Activated naive CD4-positive, alpha-beta T cell treated with anti-CD3 and anti-CD28 coated beads, Interleukin-2, amount 50 U/mL, for 72 hours (primary cell): ENCODE measurements at regions not wholly inside any gene's neighbourhood (a gene's known extent, or its start where the extent isn't known, plus 50 kb on each side); places are given as distances from the start of the nearest gene placed in this dataset.
"Not testable (repeated sequence)": the region's sequence is repeated elsewhere in the genome, so short reads cannot be mapped to it uniquely, and the experiment has no call there.

Source experiments
- ATAC-seq, 2 donors: fragments of 150-1000 bp; cut with Tn5 transposase; 2 replicates each; pipeline ENCODE4 v1.10.0; 2021; ENCODE audit warnings: mild to moderate bottlenecking in 2 of 2, moderate library complexity in 2 of 2
- DNase-seq, 2 donors: peaks; one replicate each; pipeline ENCODE4 v3.0.0; 2021 to 2022; ENCODE audit warnings: low spot score in 2 of 2
- H3K27ac Mint-ChIP-seq, 2 donors: one replicate each; pipeline ENCODE4 v1.8.0; 2022; ENCODE audit warnings: mild to moderate bottlenecking in 2 of 2, mixed read lengths in 2 of 2
- H3K36me3 Mint-ChIP-seq, 2 donors: one replicate each; pipeline ENCODE4 v1.8.0; 2022; ENCODE audit warnings: mixed read lengths in 2 of 2
- H3K9me3 Mint-ChIP-seq, 2 donors: one replicate each; pipeline ENCODE4 v1.8.0; 2022; ENCODE audit warnings: mixed read lengths in 2 of 2

DNA sequence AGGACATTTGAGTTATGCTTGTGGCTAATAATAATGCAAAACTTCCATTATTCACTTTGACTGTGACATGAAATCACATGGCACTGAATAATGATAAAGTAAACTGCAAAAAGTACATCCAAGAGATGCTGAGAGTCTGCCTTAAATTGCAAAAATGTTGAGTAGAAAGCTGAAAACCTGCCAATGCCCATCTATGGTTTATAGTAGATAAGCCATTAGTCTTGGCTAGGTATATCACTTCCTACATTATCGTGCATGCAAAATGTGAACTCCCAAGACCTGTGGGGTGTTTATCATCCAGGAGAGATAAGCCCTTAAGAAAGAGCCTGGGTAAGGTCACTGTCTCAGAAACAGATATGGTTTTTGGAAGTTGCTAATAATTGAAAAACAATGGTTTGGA lies 208.7 kb upstream of the DPYD start:
- peaks cover 0 to 5% of the 10 kb centered on the region in 2 donors for H3K9me3 Mint-ChIP-seq
- DNase-seq: no peak
- ATAC-seq: no peak
- no peaks in the 10 kb centered on the region for H3K36me3 Mint-ChIP-seq
- H3K27ac Mint-ChIP-seq: no peak overlapping the region

DNA sequence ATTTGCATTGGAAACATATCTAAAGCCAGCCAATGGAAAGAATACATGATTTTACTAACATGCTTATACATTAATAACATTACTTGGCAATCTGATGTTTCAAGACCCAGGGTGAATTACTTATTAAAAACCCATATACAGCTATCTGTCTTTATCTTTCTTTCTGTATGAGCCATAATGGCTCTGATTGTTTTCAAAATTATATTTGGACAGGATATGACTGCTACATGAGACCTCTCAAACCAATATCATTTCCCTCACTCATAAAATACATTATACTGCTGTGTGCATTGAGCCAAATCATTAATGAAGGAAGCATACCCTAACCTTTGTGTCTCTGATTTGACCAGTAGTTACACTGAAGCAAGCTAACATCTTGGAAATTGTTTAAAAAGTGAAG lies 205.9 kb upstream of the DPYD start:
- no peak for DNase-seq
- no peaks in the 10 kb centered on the region for H3K9me3 Mint-ChIP-seq
- no peak for ATAC-seq
- no peaks in the 10 kb centered on the region for H3K36me3 Mint-ChIP-seq
- no peak overlapping the region for H3K27ac Mint-ChIP-seq

DNA sequence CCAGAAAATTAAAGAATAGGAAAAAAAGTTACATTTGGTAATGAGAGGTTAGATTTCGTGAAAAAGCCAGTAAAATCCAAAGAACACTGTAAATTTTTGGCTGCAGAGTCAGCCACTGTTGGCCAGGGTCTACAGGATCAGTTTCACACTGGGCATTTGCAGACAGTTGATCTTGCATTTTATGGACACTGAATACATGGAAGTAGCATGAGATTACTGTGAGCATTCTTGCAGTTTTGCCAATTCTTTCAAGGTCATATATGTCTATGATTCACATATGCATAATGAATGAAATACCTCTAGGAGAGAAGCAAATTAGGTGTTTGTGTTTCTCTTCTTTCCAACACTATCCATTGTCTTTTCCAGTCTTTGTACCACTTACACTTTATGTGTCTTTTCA lies 200.8 kb upstream of the DPYD start:
- no peak for ATAC-seq
- no peak for DNase-seq
- H3K36me3 Mint-ChIP-seq: no peaks in the 10 kb centered on the region
- H3K9me3 Mint-ChIP-seq: no peaks in the 10 kb centered on the region
- H3K27ac Mint-ChIP-seq: no peak overlapping the region

DNA sequence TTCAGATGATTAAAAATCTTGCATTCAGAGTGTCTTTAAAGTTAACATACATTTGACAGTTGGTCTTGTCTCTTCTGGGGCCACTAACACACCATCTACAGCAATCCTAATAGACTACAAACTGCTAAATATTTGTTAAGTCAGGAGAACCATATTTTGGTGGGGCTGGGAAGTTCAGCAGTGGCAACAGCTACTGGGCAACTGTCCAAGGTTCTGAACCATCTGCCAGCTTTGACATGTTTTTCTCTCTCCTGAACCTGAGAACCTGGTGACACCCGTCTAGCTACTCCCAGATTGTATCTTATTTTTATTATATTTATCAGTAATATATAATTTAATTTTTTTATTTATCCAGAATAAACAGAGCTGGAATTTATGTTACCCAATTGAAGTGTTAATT lies 199.0 kb upstream of the DPYD start:
- Mint-ChIP-seq H3K9me3 (no peaks in the 10 kb centered on the region), H3K36me3 (no peaks in the 10 kb centered on the region), H3K27ac (no peak overlapping the region)
- DNase-seq: no peak
- ATAC-seq: no peak

DNA sequence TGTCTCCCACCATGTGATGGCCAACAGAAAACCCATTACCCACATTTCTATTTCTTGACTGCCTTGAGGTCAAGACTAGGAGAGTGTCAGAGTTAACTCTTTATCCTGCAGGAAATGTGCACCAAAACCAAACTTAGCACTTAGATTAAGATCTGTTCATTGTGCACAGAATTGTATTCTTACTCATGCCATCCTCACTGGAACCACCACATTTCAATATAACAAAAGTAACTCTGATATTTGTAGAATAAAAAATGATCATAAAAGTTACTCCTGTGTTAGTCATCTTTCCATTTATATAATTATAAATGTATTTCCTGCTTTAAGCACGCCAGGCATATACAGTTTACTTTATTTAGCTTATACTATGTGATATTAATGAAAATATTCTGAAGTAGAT lies 193.0 kb upstream of the DPYD start:
- DNase-seq (no peak), ATAC-seq (no peak)
- Mint-ChIP-seq H3K9me3 (no peaks in the 10 kb centered on the region), H3K27ac (no peak overlapping the region), H3K36me3 (no peaks in the 10 kb centered on the region)

DNA sequence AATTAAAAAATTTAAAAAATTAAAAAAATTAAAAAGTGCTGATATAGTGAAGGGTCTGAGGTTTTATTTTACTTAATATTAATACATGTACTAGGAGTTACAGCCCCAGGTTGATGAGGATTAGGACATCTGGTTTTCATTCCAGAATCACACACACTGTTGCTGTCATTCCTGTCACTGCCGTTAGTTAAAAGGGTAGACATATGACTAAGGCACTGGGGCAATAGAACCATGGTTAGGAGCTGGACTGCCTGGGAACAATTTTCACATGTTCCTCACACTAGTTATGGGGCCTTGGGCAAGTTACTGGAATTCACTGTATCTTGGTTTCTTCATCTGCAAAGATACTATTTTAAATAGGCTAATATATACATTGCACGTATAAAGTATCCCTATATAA lies 191.8 kb upstream of the DPYD start:
- no peak for ATAC-seq
- peaks cover 9% of the 10 kb centered on the region in 2 donors for H3K36me3 Mint-ChIP-seq

DNA sequence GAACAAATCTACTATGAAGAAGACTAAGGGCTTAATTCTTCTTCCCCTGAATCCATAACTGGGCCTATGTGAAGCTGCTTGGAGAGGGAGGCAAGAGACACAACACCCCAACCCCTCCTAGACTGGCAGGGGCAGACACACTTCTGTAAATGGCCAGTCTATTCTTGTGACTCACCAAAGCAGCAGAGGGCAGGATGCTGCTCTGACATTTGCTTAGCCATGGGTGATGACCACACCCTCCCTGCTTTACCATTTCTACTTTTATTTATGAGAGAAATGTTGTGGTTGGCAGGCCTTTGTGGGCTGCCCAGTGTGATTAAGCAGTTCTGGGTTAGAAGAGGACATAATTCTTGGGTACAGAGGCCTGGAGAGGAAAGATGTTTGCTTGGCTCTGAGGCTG lies 189.8 kb upstream of the DPYD start:
- DNase-seq (no peak), ATAC-seq (no peak)
- H3K36me3 Mint-ChIP-seq: peaks cover 13 to 17% of the 10 kb centered on the region in 2 donors
- H3K9me3 Mint-ChIP-seq: peaks cover 14 to 18% of the 10 kb centered on the region in 2 donors
- H3K27ac Mint-ChIP-seq: no peak overlapping the region

More for the DNA sequence above, 191.8 kb upstream of the DPYD start:
- H3K27ac Mint-ChIP-seq: no peak overlapping the region
- DNase-seq: no peak
- H3K9me3 Mint-ChIP-seq: peaks cover 9% of the 10 kb centered on the region in 2 donors

DNA sequence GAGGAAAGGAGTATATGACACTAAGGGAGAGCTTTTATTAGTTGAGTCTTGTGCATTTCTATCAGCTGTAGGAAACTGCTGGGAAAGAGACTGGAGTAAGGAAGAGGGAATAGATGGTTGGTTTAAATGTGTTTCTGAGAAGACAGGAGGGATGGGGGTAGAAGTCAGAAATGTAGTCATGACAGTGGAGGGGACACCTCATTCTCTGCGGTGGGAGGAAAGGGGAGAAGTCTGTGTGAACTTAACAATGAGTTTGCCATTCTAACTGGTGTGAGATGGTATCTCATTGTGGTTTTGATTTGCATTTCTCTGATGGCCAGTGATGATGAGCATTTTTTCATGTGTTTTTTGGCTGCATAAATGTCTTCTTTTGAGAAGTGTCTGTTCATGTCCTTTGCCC lies 187.5 kb upstream of the DPYD start:
- DNase-seq, H3K27ac Mint-ChIP-seq, ATAC-seq: not testable (repeated sequence)
- peaks cover 14 to 18% of the 10 kb centered on the region in 2 donors for H3K9me3 Mint-ChIP-seq
- H3K36me3 Mint-ChIP-seq: peaks cover 13 to 17% of the 10 kb centered on the region in 2 donors

DNA sequence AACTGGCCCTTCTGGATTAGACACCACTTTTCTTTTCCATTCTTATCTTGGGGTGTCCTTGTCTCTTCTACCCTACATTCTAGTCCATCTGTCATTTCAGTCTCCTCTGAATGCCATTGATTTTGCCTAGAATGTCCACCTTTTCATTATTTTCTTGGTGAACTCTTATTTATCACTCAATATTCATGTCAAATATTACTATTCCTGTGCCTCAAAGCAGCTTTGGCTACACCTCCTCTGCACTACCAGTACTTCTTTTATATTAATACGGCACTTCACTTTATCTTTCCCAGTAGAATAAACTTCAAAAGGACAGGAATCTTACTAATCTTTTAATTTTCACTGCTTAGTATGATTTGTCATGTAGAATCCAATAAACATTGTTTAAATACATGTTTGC lies 186.4 kb upstream of the DPYD start:
- DNase-seq: no peak
- Mint-ChIP-seq H3K36me3 (peaks cover 13 to 17% of the 10 kb centered on the region in 2 donors), H3K9me3 (peaks cover 14 to 18% of the 10 kb centered on the region in 2 donors), H3K27ac (no peak overlapping the region)
- no peak for ATAC-seq

DNA sequence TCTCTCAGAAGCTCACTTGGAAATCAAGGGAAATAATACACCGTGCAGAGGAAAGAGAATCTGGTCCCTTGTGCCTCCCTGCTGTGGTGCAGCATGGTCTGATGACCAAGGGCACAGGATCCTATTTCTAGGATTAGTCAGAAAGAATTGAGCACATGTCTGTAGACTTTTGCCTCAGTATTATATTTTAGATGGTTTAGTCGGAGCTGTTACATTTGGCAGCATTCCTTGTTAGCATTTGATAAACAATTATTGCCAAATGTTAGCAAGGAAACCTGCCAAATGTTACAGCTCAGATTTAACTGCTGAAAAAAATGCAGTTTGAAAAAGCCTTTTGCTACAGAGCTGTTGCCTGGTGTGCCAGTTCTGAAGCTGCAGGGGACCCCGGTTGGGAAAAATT lies 183.5 kb upstream of the DPYD start:
- DNase-seq (no peak), ATAC-seq (no peak)
- peaks cover 13 to 17% of the 10 kb centered on the region in 2 donors for H3K36me3 Mint-ChIP-seq
- no peak overlapping the region for H3K27ac Mint-ChIP-seq
- H3K9me3 Mint-ChIP-seq: peaks cover 14 to 18% of the 10 kb centered on the region in 2 donors

DNA sequence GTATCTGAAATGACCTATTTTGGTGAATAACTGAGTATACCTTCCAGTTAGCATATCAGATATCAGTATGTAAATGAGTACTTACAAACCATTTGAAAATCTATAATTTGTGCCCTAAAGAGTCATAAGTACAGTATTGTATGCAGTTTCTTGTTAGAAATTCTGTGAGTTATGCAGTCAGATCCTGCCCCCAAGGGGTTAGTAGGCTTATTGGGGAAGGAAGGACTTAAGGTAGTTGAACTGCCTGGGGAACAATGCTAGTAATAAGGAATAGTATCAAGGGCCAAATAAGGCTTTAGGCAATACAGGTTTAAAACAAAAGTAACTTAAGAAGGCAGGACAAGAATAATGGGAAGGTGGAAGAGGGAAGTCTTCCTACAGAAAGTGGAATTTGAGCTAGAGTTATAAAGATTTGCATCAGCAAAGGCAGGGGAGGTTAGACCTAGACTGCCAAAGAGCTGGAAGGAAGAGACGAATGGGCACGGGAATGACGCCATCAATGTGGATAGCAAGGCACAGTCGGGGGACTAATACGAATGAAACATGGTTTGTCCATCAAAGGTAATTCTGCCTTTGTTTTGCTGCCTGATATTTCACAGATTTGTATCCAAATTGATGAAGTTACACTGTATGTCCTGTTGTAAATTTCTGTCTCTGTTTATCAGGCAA lies 182.9 kb upstream of the DPYD start:
- Mint-ChIP-seq H3K36me3 (peaks cover 13 to 17% of the 10 kb centered on the region in 2 donors), H3K9me3 (peaks cover 14 to 18% of the 10 kb centered on the region in 2 donors), H3K27ac (no peak overlapping the region)
- ATAC-seq (no peak), DNase-seq (no peak)

DNA sequence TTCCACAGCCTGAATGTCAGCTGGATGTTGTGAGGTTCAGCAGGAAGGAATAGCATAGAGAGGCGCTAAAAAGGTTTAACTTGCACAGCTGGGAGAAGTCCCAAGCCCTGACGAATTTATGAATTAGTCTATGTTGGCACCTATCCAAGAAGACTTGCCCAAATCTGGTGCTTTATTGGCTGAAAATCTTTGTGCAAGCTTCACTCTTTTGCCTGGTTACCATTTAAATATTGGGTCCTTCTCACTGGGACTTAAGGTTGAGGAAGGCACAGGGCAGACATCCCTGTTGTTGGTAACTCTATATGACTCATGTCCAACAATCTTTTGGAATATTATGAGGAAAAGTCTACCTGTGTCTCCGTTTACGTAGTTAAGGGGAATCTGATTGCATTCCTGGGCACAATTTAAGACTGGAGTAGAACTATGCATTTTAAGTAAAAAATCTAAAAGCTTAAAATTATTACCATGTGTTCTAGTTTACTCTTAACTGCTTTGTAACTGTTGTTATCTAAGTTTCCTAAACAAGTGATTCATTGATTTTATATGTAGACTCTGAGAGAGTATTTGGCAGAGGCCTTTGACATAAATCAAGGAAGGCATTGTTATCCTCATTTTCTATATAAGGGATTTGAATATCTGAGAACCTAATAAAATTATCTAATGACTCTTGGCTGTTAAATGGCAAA lies 181.7 kb upstream of the DPYD start:
- DNase-seq: no peak
- no peak overlapping the region for H3K27ac Mint-ChIP-seq
- H3K9me3 Mint-ChIP-seq: peaks cover 4 to 8% of the 10 kb centered on the region in 2 donors
- H3K36me3 Mint-ChIP-seq: peaks cover 2 to 7% of the 10 kb centered on the region in 2 donors
- no peak for ATAC-seq

DNA sequence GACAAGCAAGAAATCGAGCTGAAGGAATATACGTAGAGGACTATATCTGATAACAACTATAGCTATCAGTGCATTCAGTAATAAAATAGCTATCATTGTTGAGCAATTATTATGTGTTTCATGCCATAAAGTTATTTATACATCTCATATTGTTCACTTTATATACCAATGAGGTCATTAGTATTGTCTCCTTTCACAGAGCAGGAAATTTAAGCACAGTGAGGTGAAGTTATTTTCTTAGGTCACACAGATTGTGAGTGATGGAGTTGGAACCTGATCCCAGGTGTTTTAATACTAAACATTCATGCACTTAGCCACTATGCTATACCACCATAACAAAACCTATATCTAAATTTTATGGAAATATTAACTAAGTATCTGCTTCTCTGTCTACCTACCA lies 180.5 kb upstream of the DPYD start:
- ATAC-seq (no peak), DNase-seq (no peak)
- Mint-ChIP-seq H3K9me3 (peaks cover 0 to 5% of the 10 kb centered on the region in 2 donors), H3K27ac (no peak overlapping the region), H3K36me3 (peaks cover 0 to 4% of the 10 kb centered on the region in 2 donors)

DNA sequence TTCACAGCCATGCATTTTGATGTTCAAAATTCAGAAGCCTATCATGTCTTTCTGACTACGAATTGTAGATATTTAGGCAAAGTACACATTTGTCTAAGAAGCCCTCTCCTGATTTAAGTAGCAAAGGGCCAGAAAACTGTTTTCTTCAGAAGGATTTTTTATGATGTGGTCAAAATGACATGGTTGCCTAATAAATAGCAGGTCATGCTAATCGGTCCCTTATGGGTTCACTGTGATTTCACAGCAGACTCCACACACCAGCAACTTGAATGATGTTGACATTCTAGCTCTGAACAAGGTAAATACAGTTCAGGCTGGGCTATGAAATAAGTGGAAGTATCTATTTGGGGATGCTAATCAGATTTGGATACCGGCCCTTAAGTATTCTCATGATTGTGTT lies 178.7 kb upstream of the DPYD start:
- no peaks in the 10 kb centered on the region for H3K36me3 Mint-ChIP-seq
- no peak for ATAC-seq
- H3K27ac Mint-ChIP-seq: no peak overlapping the region
- H3K9me3 Mint-ChIP-seq: no peaks in the 10 kb centered on the region
- no peak for DNase-seq

DNA sequence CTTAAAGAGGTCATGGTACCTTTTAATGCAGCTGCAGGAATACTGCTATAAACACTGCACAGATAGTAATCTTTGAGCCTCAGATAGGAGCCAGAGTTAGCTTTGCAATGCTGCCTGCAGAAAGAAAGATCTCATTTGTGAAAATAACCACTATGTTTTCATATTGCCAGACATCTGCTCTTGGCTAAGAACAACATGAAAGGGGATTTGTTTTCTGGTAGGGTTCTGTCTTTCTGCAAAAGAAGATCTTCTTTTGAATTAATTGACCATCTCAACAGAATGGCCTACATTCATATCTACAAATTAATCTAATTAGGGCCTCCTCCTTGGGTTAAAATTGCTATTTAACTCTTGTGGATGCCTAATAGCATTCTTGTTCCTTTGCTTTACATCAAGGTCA lies 177.6 kb upstream of the DPYD start:
- H3K9me3 Mint-ChIP-seq: no peaks in the 10 kb centered on the region
- no peak for DNase-seq
- H3K27ac Mint-ChIP-seq: no peak overlapping the region
- ATAC-seq: no peak
- no peaks in the 10 kb centered on the region for H3K36me3 Mint-ChIP-seq

DNA sequence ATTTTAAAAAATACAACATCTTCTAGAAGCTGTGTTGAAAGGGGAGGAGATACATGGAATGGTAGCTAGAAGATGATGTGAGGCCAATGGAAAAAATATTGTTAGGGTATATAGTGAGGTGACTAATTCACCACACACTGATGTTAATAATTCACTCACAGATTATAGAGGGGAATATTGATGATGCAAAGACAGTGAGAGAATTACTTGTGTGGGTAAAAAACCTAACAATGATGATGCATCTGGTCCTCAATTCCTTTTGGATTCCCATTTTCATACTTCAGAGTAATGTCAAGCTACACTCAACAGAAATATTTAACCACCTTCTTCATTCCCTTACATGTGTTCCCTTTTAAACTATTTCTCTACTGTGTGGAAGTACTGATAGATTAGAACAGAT lies 169.5 kb upstream of the DPYD start:
- ATAC-seq (no peak), DNase-seq (no peak)
- Mint-ChIP-seq H3K36me3 (no peaks in the 10 kb centered on the region), H3K27ac (no peak overlapping the region), H3K9me3 (no peaks in the 10 kb centered on the region)

DNA sequence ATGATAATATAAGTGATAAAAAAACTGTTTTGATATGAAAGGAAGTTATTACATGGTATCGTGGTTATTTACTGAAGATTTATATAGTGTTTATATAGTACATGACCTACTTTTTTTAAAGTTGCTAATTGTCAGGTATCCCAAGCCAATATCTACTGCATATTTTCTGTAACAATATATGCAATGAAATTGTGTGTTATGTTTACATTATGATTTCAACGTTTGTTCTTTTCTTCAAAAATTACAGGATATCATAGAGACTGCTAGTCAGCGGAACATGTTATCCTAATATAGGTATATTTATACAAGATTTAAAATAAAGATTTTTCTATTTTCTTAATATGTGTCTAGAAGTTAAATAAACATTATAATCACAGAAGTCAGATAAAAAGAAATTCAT lies 167.5 kb upstream of the DPYD start:
- ATAC-seq: no peak
- Mint-ChIP-seq H3K36me3 (no peaks in the 10 kb centered on the region), H3K9me3 (no peaks in the 10 kb centered on the region), H3K27ac (no peak overlapping the region)
- DNase-seq: no peak

DNA sequence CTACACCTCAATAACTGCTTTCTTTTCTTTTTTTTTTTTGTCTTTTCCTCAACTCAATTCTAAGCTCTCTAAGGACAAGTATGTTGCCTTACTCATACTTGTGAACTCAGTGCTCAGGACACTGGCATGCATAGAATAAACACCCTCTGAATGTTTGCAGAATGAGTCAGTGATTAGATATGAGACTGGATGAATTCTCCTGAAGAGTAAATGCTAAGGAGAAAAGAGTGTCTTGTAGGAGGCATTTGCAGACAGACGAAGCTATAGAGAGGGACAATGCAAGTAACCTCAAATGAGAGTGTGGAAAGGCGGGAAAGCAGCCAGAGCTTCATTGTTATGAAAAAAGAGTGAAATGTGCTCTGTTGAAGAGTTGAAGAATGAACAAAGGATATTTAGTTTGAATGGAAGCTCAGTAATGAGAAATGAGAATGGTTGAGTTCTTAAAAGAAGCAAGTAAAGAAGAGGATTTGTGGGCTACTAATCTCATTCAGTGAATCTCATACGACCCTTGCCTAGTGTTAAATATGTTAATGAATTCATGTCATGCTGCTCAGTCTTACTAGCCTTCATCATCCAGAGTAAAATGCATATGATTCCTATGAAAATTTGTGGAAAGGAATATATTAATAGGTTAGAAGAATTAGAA lies 166.1 kb upstream of the DPYD start:
- Mint-ChIP-seq H3K36me3 (no peaks in the 10 kb centered on the region), H3K9me3 (no peaks in the 10 kb centered on the region), H3K27ac (no peak overlapping the region)
- ATAC-seq (no peak), DNase-seq (no peak)
